ENCODE measurements at regions not wholly inside any gene's neighbourhood (a gene's known extent, or its start where the extent isn't known, plus 50 kb on each side); places are given as distances from the start of the nearest gene placed in this dataset.
"Not testable (repeated sequence)": the region's sequence is repeated elsewhere in the genome, so short reads cannot be mapped to it uniquely, and the experiment has no call there.

DNA sequence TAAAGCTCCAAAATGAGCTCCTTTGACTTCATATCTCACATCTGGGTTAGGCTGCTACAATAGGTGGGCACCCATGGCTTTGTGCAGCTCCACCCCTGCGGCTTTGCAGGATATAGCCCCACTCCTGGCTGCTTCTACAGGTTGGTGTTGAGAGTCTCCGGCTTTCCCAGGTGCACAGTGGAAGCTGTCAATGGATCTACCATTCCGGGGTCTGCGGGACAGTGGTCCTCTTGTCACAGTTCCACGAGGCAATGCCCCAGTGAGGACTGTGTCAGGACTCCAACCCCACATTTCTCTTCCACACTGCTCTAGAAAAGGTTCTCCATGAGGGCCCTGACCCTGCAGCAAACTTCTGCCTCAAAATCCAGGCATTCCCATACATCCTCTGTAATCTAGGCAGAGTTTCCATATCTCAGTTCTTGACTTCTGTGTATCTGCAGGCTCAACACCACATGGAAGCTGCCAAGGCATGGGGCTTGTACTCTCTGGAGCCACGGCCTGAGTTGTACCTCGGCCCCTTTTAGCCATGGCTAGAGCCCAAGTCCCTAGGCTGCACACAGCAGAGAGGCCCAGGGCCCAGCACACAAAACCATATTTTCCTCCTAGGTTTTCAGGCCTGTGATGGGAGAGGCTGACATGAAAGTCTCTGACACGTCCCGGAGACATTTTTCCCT lies 342.8 kb downstream of the FAM47B start:
- Mint-ChIP-seq H3K27me3 (no peaks in the 10 kb centered on the region), H3K36me3 (ENCODE audit: low read depth) (no peaks in the 10 kb centered on the region), H3K4me1 (no peaks in the 10 kb centered on the region), H3K9me3 (peaks cover 3% of the 10 kb centered on the region), H3K4me3 (no peak overlapping the region), H3K27ac (no peak overlapping the region)
- ChIA-PET CTCF (no interaction called here), POLR2A (no interaction called here)
- TF ChIP-seq, protein P1, sequence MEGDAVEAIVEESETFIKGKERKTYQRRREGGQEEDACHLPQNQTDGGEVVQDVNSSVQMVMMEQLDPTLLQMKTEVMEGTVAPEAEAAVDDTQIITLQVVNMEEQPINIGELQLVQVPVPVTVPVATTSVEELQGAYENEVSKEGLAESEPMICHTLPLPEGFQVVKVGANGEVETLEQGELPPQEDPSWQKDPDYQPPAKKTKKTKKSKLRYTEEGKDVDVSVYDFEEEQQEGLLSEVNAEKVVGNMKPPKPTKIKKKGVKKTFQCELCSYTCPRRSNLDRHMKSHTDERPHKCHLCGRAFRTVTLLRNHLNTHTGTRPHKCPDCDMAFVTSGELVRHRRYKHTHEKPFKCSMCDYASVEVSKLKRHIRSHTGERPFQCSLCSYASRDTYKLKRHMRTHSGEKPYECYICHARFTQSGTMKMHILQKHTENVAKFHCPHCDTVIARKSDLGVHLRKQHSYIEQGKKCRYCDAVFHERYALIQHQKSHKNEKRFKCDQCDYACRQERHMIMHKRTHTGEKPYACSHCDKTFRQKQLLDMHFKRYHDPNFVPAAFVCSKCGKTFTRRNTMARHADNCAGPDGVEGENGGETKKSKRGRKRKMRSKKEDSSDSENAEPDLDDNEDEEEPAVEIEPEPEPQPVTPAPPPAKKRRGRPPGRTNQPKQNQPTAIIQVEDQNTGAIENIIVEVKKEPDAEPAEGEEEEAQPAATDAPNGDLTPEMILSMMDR (IDR thresholded peaks at IDR 0.05) = no peak
- intact Hi-C loops (cut with micrococcal nuclease) = no loop called here
- no peak for DNase-seq
- ATAC-seq (ENCODE audit: low read depth) = no peak

DNA sequence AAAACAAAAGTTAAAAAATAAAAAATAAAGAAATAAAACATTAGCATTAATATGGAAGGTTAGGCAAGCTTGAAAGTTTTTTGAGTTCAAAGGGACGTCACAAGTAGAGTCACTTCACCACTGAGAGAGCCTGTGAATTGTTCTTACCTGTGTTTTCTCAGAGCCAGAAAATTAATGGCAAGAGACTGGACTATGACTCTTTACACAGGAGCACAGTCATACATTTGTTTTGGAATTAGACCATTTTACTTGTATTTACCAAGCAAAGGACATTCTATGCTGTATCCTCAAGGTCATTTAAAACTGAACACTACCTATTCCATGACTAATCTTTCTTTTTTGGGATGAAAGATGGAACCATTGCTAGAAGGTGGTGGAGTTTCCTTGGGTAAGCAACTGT lies 346.1 kb downstream of the FAM47B start:
- intact Hi-C loops (cut with micrococcal nuclease) = no loop called here
- Mint-ChIP-seq H3K27ac (no peak overlapping the region), H3K4me1 (no peaks in the 10 kb centered on the region), H3K36me3 (ENCODE audit: low read depth) (no peaks in the 10 kb centered on the region), H3K4me3 (no peak overlapping the region), H3K27me3 (no peaks in the 10 kb centered on the region), H3K9me3 (no peaks in the 10 kb centered on the region)
- ATAC-seq (ENCODE audit: low read depth) = no peak
- TF ChIP-seq, protein P1 (IDR thresholded peaks at IDR 0.05) = no peak
- ChIA-PET CTCF (interaction anchor here (0.6 kb wide), 1 partner anchor 382 kb away, joined by 3 read pairs; no protein-coding TSS in a partner anchor), POLR2A (no interaction called here)
- no peak for DNase-seq

DNA sequence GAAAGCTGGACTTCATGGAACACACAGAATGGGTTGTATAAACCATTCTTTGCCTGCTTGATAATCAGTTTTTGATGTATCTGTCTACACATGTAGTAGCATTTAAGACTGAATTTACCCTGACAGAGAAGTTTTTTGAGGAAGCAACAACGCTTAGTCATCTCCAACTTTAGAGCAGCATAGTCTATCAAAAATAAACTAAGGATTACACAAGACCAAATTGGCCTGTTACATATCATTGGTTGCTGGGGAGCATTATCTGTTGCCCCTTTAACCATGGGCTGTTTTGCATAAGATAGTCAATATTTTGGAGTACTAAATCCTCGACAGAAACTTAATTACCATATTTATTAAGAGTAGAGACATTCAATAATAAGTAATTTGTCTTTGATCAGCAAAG lies 347.4 kb downstream of the FAM47B start:
- H3K9me3 Mint-ChIP-seq = no peaks in the 10 kb centered on the region
- POLR2A ChIA-PET = no interaction called here
- no peaks in the 10 kb centered on the region for H3K4me1 Mint-ChIP-seq
- no peaks in the 10 kb centered on the region for H3K27me3 Mint-ChIP-seq
- H3K27ac Mint-ChIP-seq = no peak overlapping the region
- H3K36me3 Mint-ChIP-seq (ENCODE audit: low read depth) = no peaks in the 10 kb centered on the region
- no peak overlapping the region for H3K4me3 Mint-ChIP-seq
- intact Hi-C loops (cut with micrococcal nuclease) = no loop called here
- ATAC-seq (ENCODE audit: low read depth) (no peak), DNase-seq (no peak)
- TF ChIP-seq, protein P1 (IDR thresholded peaks at IDR 0.05) = no peak
- CTCF ChIA-PET = no interaction called here

DNA sequence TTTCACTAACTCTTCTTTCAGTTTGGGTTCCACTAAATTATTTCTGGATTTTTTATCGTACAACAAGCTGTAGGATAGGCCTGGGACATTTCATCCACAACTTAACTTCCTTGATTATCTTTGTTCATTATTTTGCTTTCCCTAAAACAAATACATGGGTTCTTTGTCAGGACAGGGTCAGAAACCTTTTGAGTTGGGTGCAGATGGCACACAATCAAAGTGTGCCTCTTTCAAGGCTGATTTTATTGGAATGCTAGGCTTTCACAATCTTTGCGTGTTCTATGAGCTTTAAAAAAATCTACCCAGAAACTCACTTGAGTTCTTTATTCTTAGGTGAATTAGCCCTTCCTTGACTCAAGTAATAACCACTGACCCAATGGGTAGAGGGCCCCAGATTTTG lies 348.4 kb downstream of the FAM47B start:
- DNase-seq = no peak
- Mint-ChIP-seq H3K27ac (no peak overlapping the region), H3K9me3 (no peaks in the 10 kb centered on the region), H3K36me3 (ENCODE audit: low read depth) (no peaks in the 10 kb centered on the region), H3K4me3 (no peak overlapping the region), H3K27me3 (no peaks in the 10 kb centered on the region), H3K4me1 (no peaks in the 10 kb centered on the region)
- ATAC-seq (ENCODE audit: low read depth) = no peak
- ChIA-PET POLR2A (no interaction called here), CTCF (no interaction called here)
- intact Hi-C loops (cut with micrococcal nuclease) = no loop called here
- TF ChIP-seq, protein P1 (IDR thresholded peaks at IDR 0.05) = no peak

DNA sequence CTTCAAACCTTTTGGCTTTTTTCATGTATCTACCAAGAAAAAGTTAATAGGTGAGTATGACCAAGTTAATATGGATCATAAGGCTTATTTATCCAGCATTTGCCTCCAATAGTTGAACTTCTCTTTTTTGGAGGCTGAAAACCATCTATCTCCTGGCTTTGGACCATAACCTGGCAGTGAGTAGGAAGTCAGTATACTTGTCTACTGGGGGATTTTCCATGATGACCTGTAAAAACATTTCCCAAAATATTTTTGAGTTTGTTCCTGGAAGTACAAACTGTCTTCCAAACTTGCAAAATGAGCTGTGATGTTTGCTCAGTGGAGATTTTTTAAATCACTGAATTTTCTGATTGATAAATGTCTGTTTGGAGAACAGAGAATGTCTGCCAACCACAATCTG lies 349.9 kb downstream of the FAM47B start:
- Mint-ChIP-seq H3K4me1 (no peaks in the 10 kb centered on the region), H3K36me3 (ENCODE audit: low read depth) (no peaks in the 10 kb centered on the region), H3K9me3 (no peaks in the 10 kb centered on the region), H3K27ac (no peak overlapping the region), H3K27me3 (no peaks in the 10 kb centered on the region), H3K4me3 (no peak overlapping the region)
- TF ChIP-seq, protein P1 (IDR thresholded peaks at IDR 0.05) = no peak
- ChIA-PET CTCF (no interaction called here), POLR2A (no interaction called here)
- DNase-seq (no peak), ATAC-seq (ENCODE audit: low read depth) (no peak)
- intact Hi-C loops (cut with micrococcal nuclease) = no loop called here

DNA sequence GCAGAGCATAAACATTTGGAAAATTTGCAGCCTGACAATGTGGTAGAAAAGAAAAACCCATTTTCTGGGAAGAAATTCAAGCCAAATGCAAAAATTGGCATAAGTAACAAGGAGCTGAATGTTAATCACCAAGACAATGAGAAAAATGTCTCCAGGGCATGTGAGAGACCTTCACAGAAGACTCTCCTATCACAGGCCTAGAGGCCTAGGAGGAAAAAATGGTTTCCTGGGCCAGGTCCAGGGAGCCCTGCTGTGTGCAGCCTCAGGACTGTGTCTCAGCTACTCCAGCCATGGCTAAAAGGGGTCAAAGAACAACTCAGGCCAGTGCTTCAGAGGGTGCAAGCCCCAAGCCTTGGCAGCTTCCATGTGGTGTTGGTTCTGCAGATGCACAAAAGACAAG lies 362.4 kb downstream of the FAM47B start:
- CTCF ChIA-PET; H3K4me3 Mint-ChIP-seq; H3K27me3 Mint-ChIP-seq; intact Hi-C loops (cut with micrococcal nuclease); DNase-seq; H3K27ac Mint-ChIP-seq; H3K36me3 Mint-ChIP-seq (ENCODE audit: low read depth); H3K9me3 Mint-ChIP-seq; H3K4me1 Mint-ChIP-seq; POLR2A ChIA-PET; ATAC-seq (ENCODE audit: low read depth): not testable (repeated sequence)

Measured in activated B cell treated with CpG ODN at 0.5 μM for 24 hours (primary cell).